ENCODE measurements at regions not wholly inside any gene's neighbourhood (a gene's known extent, or its start where the extent isn't known, plus 50 kb on each side); places are given as distances from the start of the nearest gene placed in this dataset. TPM values are rescaled to one million over a fixed set of nuclear protein-coding genes. Genes with fewer than 3 reads are reported as not detected.

DNA sequence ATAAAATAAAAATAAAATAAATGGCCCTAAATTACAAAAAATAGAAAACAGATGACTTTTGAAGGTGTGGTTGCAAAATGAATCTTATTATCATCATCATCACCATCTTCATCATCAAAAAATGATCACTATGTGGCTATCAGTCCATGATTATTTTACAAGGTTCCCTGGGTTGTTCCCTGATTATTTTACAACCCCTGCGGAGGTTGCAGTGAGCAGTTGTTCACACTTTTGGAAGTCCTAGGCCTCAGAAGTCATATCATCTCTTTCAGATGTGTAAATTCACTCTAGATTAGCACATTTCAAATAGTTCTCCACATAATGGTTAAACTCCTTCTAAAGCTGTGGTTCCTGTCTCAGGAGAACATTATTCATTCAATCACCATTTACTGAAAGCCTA, 57.4 kb upstream of the NR5A2 start:
- TF ChIP-seq, protein P1, sequence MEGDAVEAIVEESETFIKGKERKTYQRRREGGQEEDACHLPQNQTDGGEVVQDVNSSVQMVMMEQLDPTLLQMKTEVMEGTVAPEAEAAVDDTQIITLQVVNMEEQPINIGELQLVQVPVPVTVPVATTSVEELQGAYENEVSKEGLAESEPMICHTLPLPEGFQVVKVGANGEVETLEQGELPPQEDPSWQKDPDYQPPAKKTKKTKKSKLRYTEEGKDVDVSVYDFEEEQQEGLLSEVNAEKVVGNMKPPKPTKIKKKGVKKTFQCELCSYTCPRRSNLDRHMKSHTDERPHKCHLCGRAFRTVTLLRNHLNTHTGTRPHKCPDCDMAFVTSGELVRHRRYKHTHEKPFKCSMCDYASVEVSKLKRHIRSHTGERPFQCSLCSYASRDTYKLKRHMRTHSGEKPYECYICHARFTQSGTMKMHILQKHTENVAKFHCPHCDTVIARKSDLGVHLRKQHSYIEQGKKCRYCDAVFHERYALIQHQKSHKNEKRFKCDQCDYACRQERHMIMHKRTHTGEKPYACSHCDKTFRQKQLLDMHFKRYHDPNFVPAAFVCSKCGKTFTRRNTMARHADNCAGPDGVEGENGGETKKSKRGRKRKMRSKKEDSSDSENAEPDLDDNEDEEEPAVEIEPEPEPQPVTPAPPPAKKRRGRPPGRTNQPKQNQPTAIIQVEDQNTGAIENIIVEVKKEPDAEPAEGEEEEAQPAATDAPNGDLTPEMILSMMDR (conservative IDR thresholded peaks at IDR 0.05), result no peak
- 78 to 80% methylated on average over 1 of the region's 1 CpG for WGBS, 2 experiments (ENCODE audit: insufficient coverage in 1 of 2, insufficient read length in 1 of 2)
- Histone ChIP-seq H3K4me1 (ENCODE audit: control insufficient read depth, insufficient read depth, low read length) (no peaks in the 10 kb centered on the region), H3K9me3 (ENCODE audit: control insufficient read depth, low read length) (no peaks in the 10 kb centered on the region), H3K36me3 (ENCODE audit: control insufficient read depth, insufficient read depth, low read length) (no peaks in the 10 kb centered on the region), H3K9ac (ENCODE audit: extremely low read depth, low read length, poor library complexity, severe bottlenecking) (no peak overlapping the region), H3K4me3 (ENCODE audit: low read length) (no peak overlapping the region), H3K27ac (ENCODE audit: low read depth, low read length) (no peak overlapping the region), H3K27me3 (ENCODE audit: control insufficient read depth, insufficient read depth, low read length, poor library complexity, severe bottlenecking) (peaks cover 15% of the 10 kb centered on the region)
- Mint-ChIP-seq H3K4me1 (peaks cover 4% of the 10 kb centered on the region), H3K27me3 (ENCODE audit: insufficient read depth) (no peaks in the 10 kb centered on the region), H3K9me3 (no peaks in the 10 kb centered on the region), H3K4me3 (no peak overlapping the region), H3K36me3 (ENCODE audit: low read depth) (no peaks in the 10 kb centered on the region), H3K27ac (no peak overlapping the region)
- no peak for DNase-seq

DNA sequence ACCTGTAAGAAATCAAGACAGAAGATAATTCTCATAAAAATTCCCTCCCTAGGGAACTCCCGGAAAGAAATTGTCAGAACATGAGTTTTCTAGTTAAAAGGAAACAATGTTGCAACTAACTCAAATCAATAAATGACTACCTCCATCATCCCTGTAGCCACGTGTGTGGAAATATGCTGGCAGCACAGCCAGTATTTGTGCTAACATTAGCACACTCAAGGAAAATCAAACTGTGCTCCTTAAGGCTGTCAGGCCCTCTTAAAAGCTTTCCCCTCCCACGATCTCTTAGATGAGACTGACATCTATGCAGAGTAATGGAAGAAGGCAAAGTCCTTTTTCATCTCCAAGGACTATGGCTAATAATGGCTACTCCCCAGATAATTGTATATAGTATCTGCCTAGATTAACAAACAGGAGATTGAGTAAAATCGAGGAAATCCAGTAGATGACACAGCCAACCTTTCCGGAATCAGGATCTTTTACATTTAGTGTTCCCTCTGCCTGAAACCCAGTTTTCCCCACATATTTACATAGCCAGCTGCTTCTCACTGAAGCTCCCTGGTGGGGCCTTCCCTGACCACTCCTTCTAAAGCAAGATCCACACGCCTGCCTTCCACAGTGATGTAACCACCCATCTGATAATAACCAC, 50.9 kb upstream of the NR5A2 start:
- peak; percentile 68 for DNase-seq
- TF ChIP-seq, protein P1 (conservative IDR thresholded peaks at IDR 0.05), result no peak
- no peaks in the 10 kb centered on the region for H3K9me3 Mint-ChIP-seq
- 57 to 70% methylated on average over 3 to 6 of the region's 6 CpGs for WGBS, 2 experiments (ENCODE audit: insufficient coverage in 1 of 2, insufficient read length in 1 of 2)
- no peak overlapping the region for H3K4me3 Mint-ChIP-seq
- no peak overlapping the region for H3K4me3 ChIP-seq (ENCODE audit: low read length)
- no peaks in the 10 kb centered on the region for H3K36me3 Mint-ChIP-seq (ENCODE audit: low read depth)
- H3K27ac Mint-ChIP-seq, result no peak overlapping the region
- H3K9me3 ChIP-seq (ENCODE audit: control insufficient read depth, low read length), result no peaks in the 10 kb centered on the region
- no peak overlapping the region for H3K9ac ChIP-seq (ENCODE audit: extremely low read depth, low read length, poor library complexity, severe bottlenecking)
- no peaks in the 10 kb centered on the region for H3K27me3 Mint-ChIP-seq (ENCODE audit: insufficient read depth)
- peaks cover 13% of the 10 kb centered on the region for H3K4me1 Mint-ChIP-seq
- H3K27me3 ChIP-seq (ENCODE audit: control insufficient read depth, insufficient read depth, low read length, poor library complexity, severe bottlenecking), result peaks cover 16% of the 10 kb centered on the region
- no peaks in the 10 kb centered on the region for H3K4me1 ChIP-seq (ENCODE audit: control insufficient read depth, insufficient read depth, low read length)
- no peak overlapping the region for H3K27ac ChIP-seq (ENCODE audit: low read depth, low read length)
- no peaks in the 10 kb centered on the region for H3K36me3 ChIP-seq (ENCODE audit: control insufficient read depth, insufficient read depth, low read length)

Small RNA genes lying in the stretch of these regions (microRNA-seq; reads per million reads assigned to microRNA genes)
- gene MIR181A1 (ENCODE audit: borderline microRNAs expressed), result 10.4 reads per million, percentile 45 among the genes with 10 or more reads in this experiment
- not detected for gene MIR181B1 (ENCODE audit: borderline microRNAs expressed)

Measured in endodermal cell (in vitro differentiated cells).